ENCODE measurements at regions not wholly inside any gene's neighbourhood (a gene's known extent, or its start where the extent isn't known, plus 50 kb on each side); places are given as distances from the start of the nearest gene placed in this dataset.
A peak's percentile ranks its signal among the peaks of the same experiment; 100 is the strongest.

DNA sequence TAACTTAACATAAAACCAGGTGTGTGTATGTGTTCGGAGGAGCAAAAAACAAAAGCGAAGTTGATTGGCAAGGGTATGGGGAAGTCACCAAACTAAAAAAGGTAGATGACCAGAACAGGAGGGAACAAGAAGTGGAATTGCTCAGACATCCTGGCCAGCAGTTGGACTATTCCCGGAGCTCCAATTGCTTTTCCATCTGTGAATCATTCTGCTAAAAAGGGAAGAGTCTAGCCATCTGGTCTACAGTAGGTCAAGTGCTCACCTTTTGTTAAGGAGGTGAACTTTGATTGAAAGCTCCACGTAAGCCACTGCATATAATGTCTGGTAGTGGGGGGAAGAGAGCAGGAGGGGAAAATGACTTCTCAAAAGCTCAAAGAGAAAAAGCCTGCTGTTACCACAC is 50.0 kb upstream of the BET1 start:
- no peak for DNase-seq

DNA sequence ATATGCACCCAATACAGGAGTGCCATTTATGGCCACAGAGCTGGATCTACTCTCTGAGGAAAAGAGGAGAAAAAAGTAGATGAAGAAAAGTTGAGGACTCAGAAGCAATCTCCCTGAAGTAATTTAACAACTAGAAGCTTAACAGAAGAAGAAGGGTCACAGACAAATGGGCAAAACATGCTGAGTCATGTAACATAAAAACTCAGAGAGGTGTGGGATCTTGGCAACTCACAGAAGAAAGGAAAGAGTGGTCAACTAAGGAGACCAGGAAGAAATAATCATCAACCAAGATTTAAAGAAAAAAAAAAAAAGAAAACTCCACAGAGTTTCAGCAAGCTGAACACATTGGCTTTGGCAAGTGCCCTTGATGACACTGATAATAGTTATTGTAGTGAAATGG is 51.8 kb upstream of the BET1 start:
- no peak for DNase-seq

DNA sequence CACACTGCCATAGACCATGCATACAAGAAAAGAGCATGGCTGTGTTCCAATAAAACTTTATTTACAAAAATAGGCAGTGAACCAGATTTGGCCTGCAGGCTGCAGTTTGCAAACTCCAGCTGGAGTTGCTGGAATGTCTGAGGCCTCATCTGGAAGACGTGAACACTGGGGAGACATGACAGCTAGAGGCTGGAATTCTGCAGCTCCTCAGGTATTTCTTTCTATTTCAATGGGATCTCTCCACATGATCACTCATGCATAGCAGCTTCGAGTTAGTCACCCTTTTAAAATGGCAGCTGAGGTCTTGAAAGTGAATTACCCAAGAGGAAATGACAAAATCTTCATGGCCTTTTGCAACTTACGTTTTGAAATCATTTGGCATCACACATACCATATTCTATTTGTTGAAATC is 52.6 kb upstream of the BET1 start:
- DNase-seq = no peak

DNA sequence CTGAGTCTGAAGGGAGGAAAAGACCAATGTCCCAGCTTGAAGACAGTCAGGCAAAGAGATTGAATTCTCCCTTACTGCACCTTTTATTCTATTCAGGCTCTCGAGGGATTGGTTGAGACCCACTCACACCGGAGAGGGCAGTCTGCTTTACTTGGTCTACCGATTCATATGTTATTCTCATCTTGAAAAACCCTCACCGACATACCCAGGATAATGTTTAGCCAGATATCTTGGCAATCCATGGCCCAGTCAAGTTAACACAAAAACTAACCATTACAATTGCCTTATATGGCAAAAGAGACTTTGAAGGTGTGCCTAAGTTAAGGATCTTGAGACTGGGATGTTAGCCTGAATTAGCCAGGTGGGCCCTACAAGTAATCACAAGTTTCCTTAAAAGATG is 53.8 kb upstream of the BET1 start:
- no peak for DNase-seq

DNA sequence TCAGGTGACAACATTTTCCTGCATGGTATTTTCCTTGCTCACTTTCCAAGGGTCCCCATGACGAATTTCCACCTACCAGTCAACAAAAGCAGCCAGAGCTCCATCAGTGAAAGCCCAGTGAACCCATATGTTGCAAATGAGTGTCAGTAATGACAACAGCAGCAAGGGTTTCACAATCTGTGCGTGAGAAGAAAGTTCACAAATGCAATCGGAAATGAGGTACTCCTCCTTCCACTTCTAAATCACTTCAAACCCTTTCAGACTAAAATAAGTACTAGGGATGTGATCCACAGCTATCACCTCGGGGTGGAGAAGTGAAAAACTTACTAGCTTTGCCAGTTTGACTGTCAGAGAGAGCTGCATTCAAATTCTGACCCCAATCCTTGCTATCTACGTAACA is 55.6 kb upstream of the BET1 start:
- no peak for DNase-seq

DNA sequence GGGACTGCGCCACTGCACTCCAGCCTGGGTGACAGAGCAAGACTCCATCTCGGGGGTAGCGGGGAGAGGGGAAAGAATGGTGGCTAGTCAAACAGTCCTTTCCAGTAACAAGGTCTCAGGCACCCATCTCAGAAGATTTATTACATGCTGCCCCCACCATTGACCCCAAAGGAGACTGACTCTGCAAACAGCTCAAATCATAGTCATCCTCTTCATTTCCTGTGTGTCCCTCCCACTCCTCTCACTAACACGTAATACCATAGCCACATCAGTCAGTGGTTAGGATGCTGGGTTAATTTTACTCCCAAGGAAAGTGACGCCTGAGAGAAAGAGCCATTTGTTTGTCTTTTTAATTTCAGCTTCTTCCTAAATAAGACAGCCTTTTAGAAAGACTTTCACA is 56.6 kb upstream of the BET1 start:
- DNase-seq = peak; percentile 80

DNA sequence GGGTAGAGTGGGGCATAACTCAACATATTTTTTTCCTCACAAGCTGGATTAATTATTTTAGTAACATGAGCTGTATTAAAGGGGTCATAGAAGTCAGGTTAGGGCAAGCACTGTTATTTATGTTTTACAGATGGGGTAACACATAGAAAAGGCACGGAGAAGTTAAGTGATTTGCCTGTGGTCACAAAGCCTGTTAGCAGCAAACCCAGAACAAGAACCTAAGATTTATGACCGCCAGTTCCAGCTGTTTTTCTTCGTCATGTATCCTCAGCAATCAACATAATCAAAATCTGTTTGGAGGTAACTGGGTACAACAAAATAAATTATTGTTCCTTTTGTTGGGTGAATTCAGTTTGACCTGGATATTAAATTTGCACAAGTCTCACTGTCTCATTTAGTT is 57.2 kb upstream of the BET1 start:
- no peak for DNase-seq

DNA sequence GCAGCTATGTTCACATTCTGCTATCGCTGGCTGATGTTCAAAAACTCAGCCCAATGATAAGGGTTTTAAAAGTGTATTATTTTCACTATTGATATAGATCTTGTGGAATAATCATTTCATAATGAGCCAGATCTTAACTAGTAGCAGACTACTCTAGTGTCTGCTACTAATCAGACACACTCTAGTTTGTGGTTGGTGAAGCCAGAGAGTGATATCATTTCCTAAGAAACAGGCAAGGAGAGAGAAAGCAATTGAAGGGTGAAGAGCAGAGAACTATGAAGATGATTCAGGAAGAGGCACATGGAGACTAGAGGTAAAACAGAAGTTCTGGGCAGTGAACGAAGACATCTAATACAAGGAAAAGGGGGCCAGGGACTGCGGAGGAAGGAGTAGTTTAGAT is 58.2 kb upstream of the BET1 start:
- no peak for DNase-seq

DNA sequence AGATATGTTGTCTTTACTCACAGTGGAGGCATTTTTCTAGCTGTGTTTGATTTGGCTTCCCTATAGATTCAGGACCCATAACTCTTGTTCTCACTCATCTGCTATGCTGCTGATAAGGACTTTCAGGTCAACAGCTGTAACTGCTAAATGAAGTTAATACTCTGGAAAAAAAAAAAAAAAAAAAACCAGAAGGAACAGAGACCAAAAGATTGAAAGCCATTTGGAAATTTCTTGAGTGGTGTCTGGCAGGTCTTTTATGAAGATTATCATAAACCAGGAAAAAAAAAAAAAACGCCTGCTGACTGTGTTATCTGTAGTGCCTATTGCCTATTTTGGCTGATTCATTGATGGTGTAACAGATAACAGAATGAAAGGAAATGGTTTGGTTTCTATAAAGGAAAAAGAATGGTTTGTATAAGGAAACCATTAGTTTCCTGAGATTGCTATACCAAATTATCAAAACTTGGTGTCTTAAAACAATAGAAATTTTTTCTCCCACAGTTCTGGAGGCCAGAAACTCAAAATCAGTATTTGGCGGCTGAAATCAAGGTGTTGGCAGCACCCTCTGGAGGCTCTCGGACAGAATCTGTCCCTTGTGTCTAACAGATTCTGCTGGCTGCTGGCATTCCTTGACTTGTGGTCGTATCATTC is 60.5 kb upstream of the BET1 start:
- no peak for DNase-seq

DNA sequence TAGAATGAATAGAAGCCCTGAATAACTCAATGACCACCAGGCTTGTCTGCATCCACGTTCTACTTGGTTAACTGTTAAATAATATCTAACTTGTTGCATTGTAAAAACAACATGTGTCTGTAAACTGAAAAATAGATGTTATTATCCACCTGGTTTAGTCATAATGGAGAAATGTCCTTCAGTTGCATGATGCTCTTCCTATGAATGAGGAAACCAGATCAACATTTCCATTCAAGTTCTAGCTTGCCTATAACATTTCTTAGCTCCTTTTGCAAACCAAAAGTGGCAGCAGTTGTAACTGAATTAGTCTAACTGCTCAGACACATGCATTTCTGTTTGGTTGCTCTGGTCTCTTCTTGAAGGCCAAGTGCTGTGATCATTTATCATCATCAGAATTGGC is 62.9 kb upstream of the BET1 start:
- no peak for DNase-seq

DNA sequence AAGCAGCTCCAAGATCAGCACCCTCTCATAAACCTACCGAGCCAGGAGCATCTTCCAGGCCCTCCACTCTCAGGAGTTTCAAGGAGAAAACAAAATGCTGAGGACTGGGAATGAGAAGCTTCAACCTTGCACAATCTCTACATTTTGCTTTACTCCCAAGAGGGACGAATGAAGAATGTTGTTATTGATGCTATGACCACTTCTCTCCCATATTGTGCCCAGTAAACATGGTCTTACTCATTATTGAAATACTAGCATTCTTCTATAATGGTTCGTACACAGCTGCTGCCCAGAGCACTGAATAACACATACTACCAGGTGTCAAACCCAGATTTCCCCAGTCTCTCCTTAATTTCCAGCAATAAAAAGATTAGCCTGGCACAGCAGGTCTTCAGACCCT is 63.4 kb upstream of the BET1 start:
- no peak for DNase-seq

DNA sequence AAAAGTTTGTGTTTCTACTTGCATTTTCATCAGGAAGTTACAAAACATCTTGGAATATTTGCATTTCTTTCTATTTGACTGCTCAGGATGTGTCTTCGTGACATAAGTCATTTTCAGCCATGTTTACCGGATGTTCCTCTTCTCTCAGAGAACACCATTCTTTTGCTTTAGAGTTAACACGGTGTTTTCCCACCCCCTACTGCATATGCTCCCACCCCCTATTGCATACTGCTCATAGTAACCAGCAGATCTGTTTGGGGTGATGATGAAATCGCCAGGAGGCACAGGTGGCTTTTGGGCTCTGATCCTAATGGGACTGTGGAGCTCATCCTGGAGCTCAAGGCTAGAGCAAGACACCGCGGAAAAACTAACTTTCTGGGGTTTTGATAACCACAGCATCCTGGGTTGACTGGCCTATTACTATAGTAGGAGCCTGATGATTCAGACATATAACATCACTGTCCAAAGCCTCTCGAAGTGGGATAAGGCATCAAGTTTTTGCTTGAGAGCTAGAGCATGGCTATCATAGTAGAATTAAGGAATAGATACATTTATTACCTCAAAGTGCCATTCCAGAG is 65.1 kb upstream of the BET1 start:
- DNase-seq = no peak

DNA sequence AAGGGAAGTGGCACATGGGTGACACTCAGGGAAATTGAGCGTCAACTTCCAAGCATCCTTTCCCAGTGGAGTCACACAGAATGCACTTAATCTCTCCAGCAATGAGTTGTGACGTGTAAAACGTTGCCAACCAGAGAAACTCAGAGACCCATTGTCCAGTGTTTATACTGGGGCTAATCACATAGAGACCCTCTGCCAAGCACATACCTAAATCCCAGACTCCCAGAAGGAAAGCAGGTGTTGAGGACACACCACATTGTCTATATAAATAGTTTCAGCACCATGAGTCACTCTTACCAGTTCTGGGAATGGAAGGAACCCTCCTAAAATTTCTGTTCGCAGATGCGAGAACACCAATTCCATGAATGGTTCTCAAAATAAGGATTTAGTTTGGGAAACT is 76.4 kb upstream of the BET1 start:
- DNase-seq = no peak

DNA sequence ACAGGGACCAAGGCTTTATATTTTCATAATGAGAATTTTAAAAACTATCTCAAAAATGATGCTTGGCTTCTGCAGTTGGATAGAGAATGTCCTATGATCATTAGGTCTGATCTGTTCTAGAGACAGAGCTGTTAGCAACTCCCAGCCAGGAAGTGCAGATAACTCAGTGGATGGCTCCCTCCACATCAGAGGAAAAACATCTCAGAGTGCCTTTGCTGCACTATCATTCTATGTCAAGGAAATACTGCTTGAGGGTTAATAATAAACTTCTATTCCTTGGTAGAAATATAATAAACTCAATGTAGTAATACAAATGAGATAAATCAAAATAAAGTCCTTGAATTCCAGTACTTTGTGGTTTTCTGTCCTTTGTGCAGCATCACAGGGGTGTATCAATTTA is 78.0 kb upstream of the BET1 start:
- DNase-seq = no peak

DNA sequence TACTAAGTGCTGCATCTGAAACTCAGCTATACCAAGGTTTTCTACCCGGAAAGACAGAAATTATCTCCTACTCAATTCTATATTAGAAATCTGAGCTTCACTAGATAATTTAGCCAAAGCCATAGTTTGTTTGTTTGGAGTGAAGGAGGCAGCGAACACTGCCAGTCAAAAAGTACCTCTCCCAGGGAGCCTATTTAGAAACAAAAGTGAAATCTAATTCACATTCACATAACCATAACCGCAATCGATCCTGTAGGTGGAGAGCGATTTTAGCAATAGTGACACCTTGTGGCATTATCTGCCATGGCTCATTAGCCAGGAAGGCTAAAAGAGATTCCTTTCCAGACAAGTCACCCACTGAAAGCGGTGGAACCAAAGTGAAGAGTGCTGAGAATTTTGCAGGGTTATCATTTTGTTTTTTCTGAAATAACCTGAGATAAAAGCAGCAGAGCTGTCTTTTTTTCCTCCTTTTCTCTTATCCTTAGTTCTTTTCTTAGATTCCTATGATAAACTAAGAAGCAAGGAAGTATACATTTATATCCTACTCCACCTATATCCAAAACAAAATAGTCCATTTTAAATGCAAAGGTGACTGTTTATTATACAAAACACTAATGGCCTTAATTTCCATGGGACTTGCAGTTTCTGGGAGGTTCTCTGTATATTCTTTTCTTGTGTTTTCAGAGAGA is 83.7 kb upstream of the BET1 start:
- DNase-seq = no peak

DNA sequence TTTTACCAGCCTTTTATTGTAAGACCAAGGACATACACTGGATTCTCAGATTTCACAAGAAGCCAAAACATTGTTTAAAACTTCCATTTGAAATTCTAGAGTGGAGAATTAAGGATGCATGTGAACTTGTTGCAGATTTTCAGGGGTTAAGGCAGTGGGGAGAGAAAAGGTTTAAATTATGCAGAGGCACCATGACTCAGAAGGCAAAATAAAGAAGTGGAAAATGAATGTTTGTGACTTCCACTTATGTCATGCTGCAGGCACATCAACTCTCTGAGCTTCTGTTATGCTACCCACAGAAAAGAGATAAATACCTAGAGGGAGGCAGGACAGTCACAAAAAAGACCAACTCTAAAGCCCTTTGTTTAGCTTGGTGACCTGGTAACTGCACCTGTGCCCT is 84.4 kb upstream of the BET1 start:
- DNase-seq = no peak

DNA sequence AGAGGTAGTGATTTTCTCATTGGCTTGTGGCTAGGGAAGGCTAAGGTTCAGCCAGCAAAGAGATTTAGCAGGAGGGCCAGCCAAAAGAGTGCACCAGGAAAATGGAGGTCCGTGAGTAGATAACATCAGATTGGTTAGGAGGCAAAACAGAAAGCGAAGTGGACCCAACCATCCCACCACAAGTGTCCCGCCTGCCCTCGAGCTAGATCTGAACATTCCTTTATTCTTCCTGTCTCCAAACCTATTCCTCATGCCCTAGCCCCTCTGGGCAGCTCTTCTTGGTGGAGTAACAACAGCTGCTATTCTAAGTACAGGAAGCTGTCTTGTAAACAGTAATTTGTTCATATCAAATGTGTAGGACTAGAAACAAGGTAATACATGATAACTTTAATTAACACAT is 85.7 kb upstream of the BET1 start:
- no peak for DNase-seq

DNA sequence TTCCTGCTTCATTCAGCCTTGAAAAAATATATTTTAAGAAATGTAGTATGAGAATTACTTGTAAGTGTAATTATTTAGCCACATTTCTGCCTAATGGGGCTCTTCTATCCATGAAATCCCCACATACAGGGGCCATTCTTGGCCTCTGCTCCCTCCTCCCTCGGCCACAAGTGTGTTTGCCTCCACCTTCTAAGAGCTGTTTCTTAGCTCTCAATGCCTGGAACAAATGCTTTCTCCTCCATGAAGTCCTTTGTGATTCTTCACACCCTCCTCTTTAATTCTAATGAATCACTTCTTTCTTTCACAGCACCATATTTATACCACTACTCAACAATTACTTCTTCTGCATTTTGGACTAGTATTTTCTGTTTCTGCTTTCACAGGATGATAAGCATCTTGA is 88.8 kb upstream of the BET1 start:
- no peak for DNase-seq

DNA sequence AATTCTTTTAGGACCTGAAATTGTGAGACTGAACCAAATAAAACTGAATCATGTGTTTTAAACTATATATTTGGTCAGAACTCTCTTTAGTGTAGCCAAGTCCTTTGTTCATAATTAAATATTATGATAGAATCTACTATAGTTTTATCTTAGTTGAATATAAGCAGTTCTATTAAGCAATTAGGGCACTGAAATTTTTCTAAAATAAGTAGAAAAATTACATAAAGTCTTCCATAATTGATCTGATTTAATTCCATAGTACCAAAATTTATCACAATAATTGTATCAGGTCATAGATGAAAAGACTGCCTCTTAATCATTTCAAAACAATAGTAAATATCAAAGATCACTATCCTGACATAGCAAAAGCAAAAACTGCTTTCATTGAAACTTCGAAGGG is 90.1 kb upstream of the BET1 start:
- DNase-seq = no peak

DNA sequence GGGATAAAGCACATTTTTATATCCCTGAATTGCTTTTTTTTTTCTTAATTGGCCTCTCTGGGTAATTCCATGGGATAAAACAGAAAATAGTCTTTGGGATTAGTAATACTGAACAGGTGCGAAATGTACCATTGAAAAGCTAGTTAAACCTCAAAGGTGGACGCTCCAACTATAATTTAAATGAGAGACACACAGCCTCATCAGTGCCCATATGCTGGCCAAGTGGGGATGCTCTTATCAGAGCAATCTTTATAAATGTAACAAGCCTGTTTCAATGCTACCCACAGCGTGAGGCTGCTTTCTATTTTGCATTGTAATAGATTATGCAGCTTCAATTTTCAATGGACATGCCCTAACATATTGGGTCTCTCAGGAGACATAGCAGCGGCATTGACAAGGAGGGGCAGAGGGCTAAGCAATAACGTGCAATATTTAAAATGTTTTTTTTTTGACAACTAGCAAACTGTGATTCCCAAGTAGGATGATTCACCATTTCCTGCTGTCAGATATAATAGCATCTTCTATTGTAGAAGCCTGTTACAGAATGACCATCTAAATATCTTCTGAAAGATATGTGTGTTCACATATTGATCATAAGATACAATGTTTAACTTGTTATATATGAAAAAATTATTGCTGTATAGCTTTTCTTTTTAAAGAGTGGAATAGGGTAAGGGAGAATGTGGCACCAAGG is 91.3 kb upstream of the BET1 start:
- no peak for DNase-seq

DNA sequence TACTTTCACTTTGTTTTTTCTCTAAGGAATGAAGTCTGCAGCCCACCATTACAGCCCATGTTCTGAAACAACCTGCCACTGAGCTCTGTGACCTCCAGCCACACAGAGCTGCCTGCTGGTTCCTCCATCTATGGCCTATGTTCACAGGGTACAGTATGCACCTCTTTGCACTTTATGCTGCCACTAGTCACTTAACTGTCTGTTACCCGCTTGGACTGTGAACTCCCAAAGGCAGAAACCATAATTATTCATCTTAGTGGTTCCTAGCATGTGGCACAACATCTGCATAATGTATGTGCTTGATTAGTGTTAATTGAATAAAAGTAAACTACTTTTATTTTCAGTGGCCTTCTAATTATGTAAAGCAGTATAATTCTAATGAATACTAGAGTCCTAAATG is 95.5 kb upstream of the BET1 start:
- no peak for DNase-seq

DNA sequence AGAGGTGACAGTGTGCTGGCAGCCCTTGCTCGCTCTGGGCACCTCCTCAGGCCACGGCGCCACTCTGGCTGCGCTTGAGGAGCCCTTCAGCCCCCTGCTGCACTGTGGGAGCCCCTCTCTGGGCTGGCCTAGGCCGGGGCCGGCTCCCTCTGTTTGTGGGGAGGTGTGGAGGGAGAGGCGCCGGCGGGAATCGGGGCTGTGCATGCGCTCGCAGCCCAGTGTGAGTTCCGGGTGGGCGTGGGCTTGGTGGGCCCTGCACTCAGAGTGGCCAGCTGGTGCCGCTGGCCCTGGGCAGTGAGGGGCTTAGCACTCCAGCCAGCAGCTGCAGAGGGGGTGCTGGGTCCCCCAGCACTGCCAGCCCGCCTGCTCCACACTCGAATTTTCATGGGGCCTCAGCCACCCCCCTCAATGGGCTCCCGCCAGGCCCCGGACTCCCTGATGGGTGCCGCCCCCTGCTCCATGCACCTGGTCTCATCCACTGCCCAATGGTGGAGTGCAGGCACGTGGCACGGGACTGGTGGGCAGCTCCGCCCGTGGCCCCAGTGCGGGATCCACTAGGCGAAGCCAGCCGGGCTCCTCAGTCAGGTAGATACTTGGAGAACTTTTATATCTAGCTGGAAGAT is 96.7 kb upstream of the BET1 start:
- no peak for DNase-seq

DNA sequence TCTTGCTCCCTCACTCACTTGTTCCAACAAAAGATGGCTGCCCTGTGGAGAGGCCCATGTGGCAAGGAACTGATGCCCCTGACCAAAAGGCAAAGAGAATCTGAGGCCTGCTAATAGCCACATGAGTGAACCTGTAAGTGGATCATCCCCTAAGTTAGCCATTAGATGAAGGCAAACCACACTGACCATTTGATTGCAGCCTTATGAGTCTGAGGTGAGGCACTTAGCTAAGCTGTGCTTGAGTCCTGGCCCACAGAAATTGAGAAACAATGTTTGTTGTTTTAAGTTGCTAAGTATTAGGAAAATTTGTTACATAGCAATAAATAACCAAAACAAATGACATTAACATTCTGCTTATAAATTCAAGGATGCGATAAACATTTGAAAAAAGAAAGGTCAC is 100.1 kb upstream of the BET1 start:
- no peak for DNase-seq
